GM12878 (cell line): ENCODE measurements at regions not wholly inside any gene's neighbourhood (a gene's known extent, or its start where the extent isn't known, plus 50 kb on each side); places are given as distances from the start of the nearest gene placed in this dataset.

Experiments
- CHD4 ChIP-seq: fragments of 200-600 bp; sonication (generic); IDR thresholded peaks from 2 replicates; pipeline ENCODE4 v1.6.1; 2016; ENCODE audit warnings: mild to moderate bottlenecking
- CREB1 ChIP-seq: IDR thresholded peaks from 2 replicates; pipeline ENCODE4 v1.6.1; 2012; ENCODE audit warnings: low read depth, mild to moderate bottlenecking, inconsistent platforms
- CTCF ChIP-seq, 3 experiments: IDR thresholded peaks in 2 of 3; conservative IDR thresholded peaks in 1 of 3; 2 replicates each; pipeline ENCODE4 v1.5.1; 2011; ENCODE audit warnings: low read depth in 3 of 3, low read length in 3 of 3, mild to moderate bottlenecking in 3 of 3, control low read depth in 2 of 3, moderate library complexity in 2 of 3, inconsistent platforms in 1 of 3, mixed read lengths in 1 of 3; ENCODE audit not compliant: control insufficient read depth in 2 of 3, insufficient read depth in 1 of 3; ENCODE audit errors: extremely low read depth in 1 of 3
- EGR1 ChIP-seq, 2 experiments: IDR thresholded peaks; 1 replicate in 1 of 2; 2 replicates in 1 of 2; pipeline ENCODE4 v1.6.1; 2011 to 2012; ENCODE audit warnings: low read depth in 2 of 2, low read length in 2 of 2, borderline replicate concordance in 1 of 2, mild to moderate bottlenecking in 1 of 2, moderate library complexity in 1 of 2
- EZH2 ChIP-seq: IDR thresholded peaks from 2 replicates; pipeline ENCODE4 v1.6.1; 2012; ENCODE audit warnings: low read depth, mild to moderate bottlenecking, control low read depth, inconsistent platforms, low read length, borderline replicate concordance; ENCODE audit not compliant: control insufficient read depth
- FOXM1 ChIP-seq: IDR thresholded peaks from 2 replicates; pipeline ENCODE4 v1.6.1; 2012; ENCODE audit warnings: low read depth, mild to moderate bottlenecking, inconsistent platforms, low read length, moderate library complexity
- LARP7 ChIP-seq: fragments of 450-650 bp; IDR thresholded peaks from 2 replicates; pipeline ENCODE4 v1.6.1; 2017; ENCODE audit warnings: mild to moderate bottlenecking
- NFYB ChIP-seq: IDR thresholded peaks from 2 replicates; pipeline ENCODE4 v1.6.1; 2011; ENCODE audit warnings: low read depth, mild to moderate bottlenecking, low read length, improper control_type of control experiment, moderate library complexity; ENCODE audit not compliant: insufficient read depth
- POLR2A ChIP-seq: IDR thresholded peaks from 2 replicates; pipeline ENCODE4 v1.6.1; 2011; ENCODE audit warnings: low read depth, mild to moderate bottlenecking, low read length
- POLR2AphosphoS5 ChIP-seq: IDR thresholded peaks from 2 replicates; pipeline ENCODE4 v1.6.1; 2011; ENCODE audit warnings: mild to moderate bottlenecking, low read length, inconsistent platforms
- SPI1 ChIP-seq: IDR thresholded peaks from 2 replicates; pipeline ENCODE4 v1.6.1; 2011; ENCODE audit warnings: low read depth, mild to moderate bottlenecking, low read length, moderate library complexity, borderline replicate concordance; ENCODE audit not compliant: insufficient read depth
- TF ChIP-seq, protein P1 (sequence below): IDR thresholded peaks from 2 replicates; pipeline ENCODE4 v1.6.1; 2012; ENCODE audit warnings: mild to moderate bottlenecking, low read depth, low read length

- TF ChIP-seq POLR2A (no peak), CHD4 (no peak), EGR1 (IDR thresholded peaks at IDR 0.05; ENCODE audit: borderline replicate concordance in 1 of 2, low read depth in 2 of 2, low read length in 2 of 2) (no peak), SPI1 (no peak), POLR2AphosphoS5 (no peak), CTCF (IDR thresholded peaks at IDR 0.05 in 2 of 3, conservative IDR thresholded peaks at IDR 0.05 in 1 of 3; ENCODE audit: control insufficient read depth in 2 of 3, extremely low read depth in 1 of 3, insufficient read depth in 1 of 3, low read depth in 3 of 3, low read length in 3 of 3) (no peak), FOXM1 (no peak), EZH2 (no peak), LARP7 (no peak), NFYB (no peak), CREB1 (no peak)
- TF ChIP-seq, protein P1, sequence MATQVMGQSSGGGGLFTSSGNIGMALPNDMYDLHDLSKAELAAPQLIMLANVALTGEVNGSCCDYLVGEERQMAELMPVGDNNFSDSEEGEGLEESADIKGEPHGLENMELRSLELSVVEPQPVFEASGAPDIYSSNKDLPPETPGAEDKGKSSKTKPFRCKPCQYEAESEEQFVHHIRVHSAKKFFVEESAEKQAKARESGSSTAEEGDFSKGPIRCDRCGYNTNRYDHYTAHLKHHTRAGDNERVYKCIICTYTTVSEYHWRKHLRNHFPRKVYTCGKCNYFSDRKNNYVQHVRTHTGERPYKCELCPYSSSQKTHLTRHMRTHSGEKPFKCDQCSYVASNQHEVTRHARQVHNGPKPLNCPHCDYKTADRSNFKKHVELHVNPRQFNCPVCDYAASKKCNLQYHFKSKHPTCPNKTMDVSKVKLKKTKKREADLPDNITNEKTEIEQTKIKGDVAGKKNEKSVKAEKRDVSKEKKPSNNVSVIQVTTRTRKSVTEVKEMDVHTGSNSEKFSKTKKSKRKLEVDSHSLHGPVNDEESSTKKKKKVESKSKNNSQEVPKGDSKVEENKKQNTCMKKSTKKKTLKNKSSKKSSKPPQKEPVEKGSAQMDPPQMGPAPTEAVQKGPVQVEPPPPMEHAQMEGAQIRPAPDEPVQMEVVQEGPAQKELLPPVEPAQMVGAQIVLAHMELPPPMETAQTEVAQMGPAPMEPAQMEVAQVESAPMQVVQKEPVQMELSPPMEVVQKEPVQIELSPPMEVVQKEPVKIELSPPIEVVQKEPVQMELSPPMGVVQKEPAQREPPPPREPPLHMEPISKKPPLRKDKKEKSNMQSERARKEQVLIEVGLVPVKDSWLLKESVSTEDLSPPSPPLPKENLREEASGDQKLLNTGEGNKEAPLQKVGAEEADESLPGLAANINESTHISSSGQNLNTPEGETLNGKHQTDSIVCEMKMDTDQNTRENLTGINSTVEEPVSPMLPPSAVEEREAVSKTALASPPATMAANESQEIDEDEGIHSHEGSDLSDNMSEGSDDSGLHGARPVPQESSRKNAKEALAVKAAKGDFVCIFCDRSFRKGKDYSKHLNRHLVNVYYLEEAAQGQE, result no peak
Observed at GRCh38 chr4:174420316-174420715, 102.0 kb downstream of the HPGD start.
